ENCODE measurements at regions not wholly inside any gene's neighbourhood (a gene's known extent, or its start where the extent isn't known, plus 50 kb on each side); places are given as distances from the start of the nearest gene placed in this dataset.
"Not testable (repeated sequence)": the region's sequence is repeated elsewhere in the genome, so short reads cannot be mapped to it uniquely, and the experiment has no call there.

DNA sequence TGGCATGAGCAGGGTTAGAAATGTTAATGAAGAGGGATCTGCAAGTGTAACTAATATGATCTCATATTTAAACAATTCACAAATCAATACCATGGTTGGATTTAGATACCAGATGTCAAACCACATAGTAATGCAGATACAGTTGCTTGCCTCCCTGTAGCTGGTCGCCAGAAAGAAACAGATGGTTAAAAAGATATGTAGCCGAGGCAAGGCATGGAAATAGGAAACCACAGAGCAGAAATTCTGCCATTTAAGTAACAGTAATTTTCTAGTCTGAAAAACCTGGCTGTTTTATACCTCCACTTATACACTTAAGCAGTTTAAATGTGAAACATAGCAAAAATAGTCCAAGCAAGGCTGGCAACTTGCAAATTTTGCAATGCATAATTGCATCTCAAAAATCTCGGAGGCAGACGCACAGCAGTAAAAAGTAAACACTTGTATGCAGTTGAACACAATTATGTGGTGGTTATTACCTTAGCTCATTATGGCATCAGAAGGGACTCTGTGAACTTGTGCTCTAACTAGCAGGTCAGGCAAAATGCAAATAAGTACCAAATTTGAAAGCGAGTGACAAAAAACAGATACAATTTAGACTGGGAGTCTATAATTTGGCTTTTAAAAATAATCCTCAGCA, 126.8 kb downstream of the NAA11 start:
- H3K9me3 ChIP-seq (ENCODE audit: severe bottlenecking): no peaks in the 10 kb centered on the region
- H3K36me3 ChIP-seq: no peaks in the 10 kb centered on the region
- no peaks in the 10 kb centered on the region for H3K27me3 ChIP-seq (ENCODE audit: insufficient read depth, low read depth, severe bottlenecking)
- DNase-seq: no peak
- TF ChIP-seq, protein P1, sequence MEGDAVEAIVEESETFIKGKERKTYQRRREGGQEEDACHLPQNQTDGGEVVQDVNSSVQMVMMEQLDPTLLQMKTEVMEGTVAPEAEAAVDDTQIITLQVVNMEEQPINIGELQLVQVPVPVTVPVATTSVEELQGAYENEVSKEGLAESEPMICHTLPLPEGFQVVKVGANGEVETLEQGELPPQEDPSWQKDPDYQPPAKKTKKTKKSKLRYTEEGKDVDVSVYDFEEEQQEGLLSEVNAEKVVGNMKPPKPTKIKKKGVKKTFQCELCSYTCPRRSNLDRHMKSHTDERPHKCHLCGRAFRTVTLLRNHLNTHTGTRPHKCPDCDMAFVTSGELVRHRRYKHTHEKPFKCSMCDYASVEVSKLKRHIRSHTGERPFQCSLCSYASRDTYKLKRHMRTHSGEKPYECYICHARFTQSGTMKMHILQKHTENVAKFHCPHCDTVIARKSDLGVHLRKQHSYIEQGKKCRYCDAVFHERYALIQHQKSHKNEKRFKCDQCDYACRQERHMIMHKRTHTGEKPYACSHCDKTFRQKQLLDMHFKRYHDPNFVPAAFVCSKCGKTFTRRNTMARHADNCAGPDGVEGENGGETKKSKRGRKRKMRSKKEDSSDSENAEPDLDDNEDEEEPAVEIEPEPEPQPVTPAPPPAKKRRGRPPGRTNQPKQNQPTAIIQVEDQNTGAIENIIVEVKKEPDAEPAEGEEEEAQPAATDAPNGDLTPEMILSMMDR (IDR thresholded peaks at IDR 0.05; ENCODE audit: low read depth, low read length): no peak
- no peak overlapping the region for H3K4me3 ChIP-seq (ENCODE audit: low read depth, low read length)
- no peak overlapping the region for H3K27ac ChIP-seq

DNA sequence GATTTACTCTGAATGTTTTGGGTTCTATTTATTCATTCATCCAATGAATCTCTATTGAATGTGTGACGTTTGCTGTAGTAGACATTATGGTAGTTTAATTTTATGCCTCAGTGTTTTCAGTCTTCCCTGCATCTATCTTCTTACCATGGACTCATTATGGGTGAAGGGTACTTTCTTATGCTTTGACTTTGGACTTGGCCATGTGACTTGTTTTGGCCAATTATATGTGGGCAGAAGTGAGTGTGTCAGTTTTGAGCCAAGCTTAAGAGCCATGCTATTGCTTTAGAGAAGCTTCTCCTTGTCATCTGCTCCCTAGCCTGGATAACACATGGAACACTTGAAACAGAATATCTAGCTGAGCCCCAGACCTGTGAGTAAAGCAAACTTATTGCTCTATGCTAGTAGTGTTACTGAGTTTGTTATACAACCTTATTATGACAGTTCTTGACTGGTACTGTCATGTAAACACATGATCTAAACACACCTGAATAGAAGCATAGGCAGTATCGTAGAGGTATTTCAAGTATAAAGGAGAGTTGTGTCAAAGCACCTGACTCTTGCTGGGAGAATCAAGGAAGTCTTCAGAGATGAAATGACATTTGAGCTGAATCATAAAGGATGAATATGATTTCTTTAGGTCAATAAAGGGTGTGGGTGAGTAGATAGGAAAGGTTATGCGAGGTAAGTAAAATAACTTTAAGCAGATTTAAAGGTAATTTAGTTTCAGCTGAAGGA, 128.4 kb downstream of the NAA11 start:
- Histone ChIP-seq H3K4me3 (ENCODE audit: low read depth, low read length) (no peak overlapping the region), H3K27ac (no peak overlapping the region), H3K36me3 (no peaks in the 10 kb centered on the region), H3K9me3 (ENCODE audit: severe bottlenecking) (no peaks in the 10 kb centered on the region), H3K27me3 (ENCODE audit: insufficient read depth, low read depth, severe bottlenecking) (no peaks in the 10 kb centered on the region)
- DNase-seq: no peak
- TF ChIP-seq, protein P1 (IDR thresholded peaks at IDR 0.05; ENCODE audit: low read depth, low read length): no peak

DNA sequence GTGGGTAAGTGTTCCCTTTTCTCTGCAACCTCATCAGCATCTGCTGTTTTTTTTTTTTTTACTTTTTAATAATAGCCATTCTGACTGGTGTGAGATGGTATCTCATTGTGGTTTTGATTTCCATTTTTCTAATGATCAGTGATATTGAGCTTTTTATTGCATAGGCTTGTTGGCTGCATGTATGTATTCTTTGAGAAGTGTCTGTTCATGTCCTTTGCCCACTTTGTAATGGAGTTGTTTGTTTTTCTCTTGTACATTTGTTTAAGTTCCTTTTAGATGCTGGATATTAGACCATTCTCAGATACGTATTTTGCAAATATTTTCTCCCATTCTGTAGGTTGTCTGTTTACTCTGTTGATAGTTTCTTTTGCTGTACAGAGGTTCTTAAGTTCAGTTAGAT, 134.6 kb downstream of the NAA11 start:
- not testable (repeated sequence) for H3K9me3 ChIP-seq (ENCODE audit: severe bottlenecking); H3K36me3 ChIP-seq; H3K27ac ChIP-seq; H3K4me3 ChIP-seq (ENCODE audit: low read depth, low read length); H3K27me3 ChIP-seq (ENCODE audit: insufficient read depth, low read depth, severe bottlenecking); DNase-seq

DNA sequence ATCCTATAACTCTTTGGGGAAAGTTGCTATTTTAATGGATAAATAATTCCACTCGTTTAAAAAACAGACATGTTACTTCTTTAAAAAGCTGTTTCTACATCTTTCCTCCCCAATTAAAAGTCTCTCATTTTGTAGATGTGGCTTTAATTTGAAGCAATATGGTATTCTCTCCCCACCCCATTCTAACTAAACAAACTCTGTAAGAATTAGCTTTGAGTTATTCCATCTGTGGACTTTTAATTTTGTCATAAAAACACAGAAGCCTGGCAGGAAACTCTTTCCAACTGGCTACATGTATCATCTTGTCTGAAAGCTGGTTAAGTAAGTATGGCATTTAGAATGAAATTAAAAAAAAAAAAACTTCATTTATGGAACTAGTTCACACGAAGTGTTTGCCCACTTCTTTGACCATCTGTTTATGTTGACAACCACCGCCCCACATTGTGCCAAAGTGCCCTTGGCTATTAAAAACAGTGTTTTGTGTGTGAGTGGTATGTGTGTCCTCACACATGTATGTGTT, 140.3 kb downstream of the NAA11 start:
- no peaks in the 10 kb centered on the region for H3K9me3 ChIP-seq (ENCODE audit: severe bottlenecking)
- DNase-seq: no peak
- no peak overlapping the region for H3K4me3 ChIP-seq (ENCODE audit: low read depth, low read length)
- H3K27me3 ChIP-seq (ENCODE audit: insufficient read depth, low read depth, severe bottlenecking): no peaks in the 10 kb centered on the region
- no peak overlapping the region for H3K27ac ChIP-seq
- TF ChIP-seq, protein P1 (IDR thresholded peaks at IDR 0.05; ENCODE audit: low read depth, low read length): no peak
- no peaks in the 10 kb centered on the region for H3K36me3 ChIP-seq

DNA sequence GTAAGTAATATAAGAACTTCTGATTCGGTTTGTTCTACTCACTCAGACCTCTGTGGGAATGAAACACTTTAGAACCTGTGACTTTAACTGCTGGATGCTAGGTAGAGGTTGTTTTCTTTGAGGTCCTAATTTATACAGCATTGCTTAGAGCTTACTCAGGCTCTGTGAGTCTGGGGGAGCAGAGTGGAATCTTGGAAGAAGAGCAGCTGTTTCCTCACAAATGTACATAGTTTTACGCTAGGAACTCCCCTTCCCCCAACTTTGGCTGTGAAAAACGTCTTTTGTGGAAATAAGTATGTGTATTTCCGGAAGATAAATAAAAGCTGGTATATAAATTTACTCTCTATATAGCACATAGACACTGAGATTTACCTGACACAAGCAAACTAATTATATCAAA, 141.4 kb downstream of the NAA11 start:
- Histone ChIP-seq H3K36me3 (no peaks in the 10 kb centered on the region), H3K27me3 (ENCODE audit: insufficient read depth, low read depth, severe bottlenecking) (no peaks in the 10 kb centered on the region), H3K4me3 (ENCODE audit: low read depth, low read length) (no peak overlapping the region), H3K9me3 (ENCODE audit: severe bottlenecking) (no peaks in the 10 kb centered on the region), H3K27ac (no peak overlapping the region)
- TF ChIP-seq, protein P1 (IDR thresholded peaks at IDR 0.05; ENCODE audit: low read depth, low read length): no peak
- no peak for DNase-seq

DNA sequence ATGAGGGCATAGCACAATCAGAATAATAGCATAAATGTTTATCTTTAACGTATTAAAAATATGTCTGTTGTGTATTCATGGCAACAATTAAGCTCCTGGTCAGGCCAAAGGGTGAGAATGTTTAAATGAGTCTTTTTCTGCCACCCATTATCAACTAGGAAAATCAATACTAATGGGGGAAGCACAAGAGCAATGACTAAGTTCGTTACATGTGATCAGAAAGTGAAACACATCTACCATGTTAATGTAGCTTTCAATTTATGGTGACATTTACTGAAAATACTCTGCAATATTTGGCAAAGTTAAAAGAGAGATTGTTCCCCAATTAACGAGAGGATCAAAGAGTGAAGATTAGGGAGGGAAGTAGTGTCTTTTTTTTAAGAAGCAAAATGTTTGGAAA, 143.7 kb downstream of the NAA11 start:
- no peak for DNase-seq
- H3K9me3 ChIP-seq (ENCODE audit: severe bottlenecking): no peaks in the 10 kb centered on the region
- no peaks in the 10 kb centered on the region for H3K36me3 ChIP-seq

More for the DNA sequence above, 143.7 kb downstream of the NAA11 start:
- TF ChIP-seq, protein P1 (IDR thresholded peaks at IDR 0.05; ENCODE audit: low read depth, low read length): no peak
- Histone ChIP-seq H3K27me3 (ENCODE audit: insufficient read depth, low read depth, severe bottlenecking) (no peaks in the 10 kb centered on the region), H3K4me3 (ENCODE audit: low read depth, low read length) (no peak overlapping the region), H3K27ac (no peak overlapping the region)

All from WERI-Rb-1 (cell line).